ENCODE measurements at regions not wholly inside any gene's neighbourhood (a gene's known extent, or its start where the extent isn't known, plus 50 kb on each side); places are given as distances from the start of the nearest gene placed in this dataset.

GRCh38 chr1:4960336-4960735, 305.9 kb downstream of the AJAP1 start:
- Histone ChIP-seq H3K36me3 (ENCODE audit: insufficient read depth) (no peaks in the 10 kb centered on the region), H3K27ac (ENCODE audit: low read depth) (no peak overlapping the region), H3K4me1 (ENCODE audit: insufficient read depth) (no peaks in the 10 kb centered on the region), H4K20me1 (replicated peaks; ENCODE audit: insufficient read depth) (no peaks in the 10 kb centered on the region), H2AFZ (no peak overlapping the region), H3K79me2 (replicated peaks; ENCODE audit: insufficient read depth) (no peaks in the 10 kb centered on the region), H3K27me3 (ENCODE audit: insufficient read depth) (no peaks in the 10 kb centered on the region), H3K4me2 (no peak overlapping the region), H3K4me3 (no peak overlapping the region), H3F3A (replicated peaks; ENCODE audit: low read depth) (no peaks in the 10 kb centered on the region), H3K9me2 (ENCODE audit: insufficient read depth) (no peaks in the 10 kb centered on the region)
- Mint-ChIP-seq H3K4me3 (no peak overlapping the region), H3K36me3 (ENCODE audit: low read depth) (no peaks in the 10 kb centered on the region), H3K27ac (no peak overlapping the region), H3K9me3 (peaks cover 8% of the 10 kb centered on the region), H3K27me3 (ENCODE audit: insufficient read depth, low read depth, poor library complexity) (peaks cover 9% of the 10 kb centered on the region), H3K4me1 (peaks cover 14% of the 10 kb centered on the region)
- TF ChIP-seq CREB1 (CRISPR knock-in tag; IDR thresholded peaks at IDR 0.05; ENCODE audit: low read depth) = no peak
- no peak for TF ChIP-seq ZNF462 (CRISPR knock-in tag; IDR thresholded peaks at IDR 0.05)
- no peak for TF ChIP-seq ZNF331 (CRISPR knock-in tag; IDR thresholded peaks at IDR 0.05; ENCODE audit: low read depth)
- TF ChIP-seq POLR2AphosphoS5 (IDR thresholded peaks at IDR 0.05; ENCODE audit: low read depth) = no peak
- no peak for TF ChIP-seq STAT1 (IDR thresholded peaks at IDR 0.05; ENCODE audit: unreplicated experiment)
- TF ChIP-seq EZH2phosphoT487 (IDR thresholded peaks at IDR 0.05; ENCODE audit: unreplicated experiment) = no peak
- TF ChIP-seq JUNB (IDR thresholded peaks at IDR 0.05; ENCODE audit: unreplicated experiment) = no peak
- TF ChIP-seq, protein P1, sequence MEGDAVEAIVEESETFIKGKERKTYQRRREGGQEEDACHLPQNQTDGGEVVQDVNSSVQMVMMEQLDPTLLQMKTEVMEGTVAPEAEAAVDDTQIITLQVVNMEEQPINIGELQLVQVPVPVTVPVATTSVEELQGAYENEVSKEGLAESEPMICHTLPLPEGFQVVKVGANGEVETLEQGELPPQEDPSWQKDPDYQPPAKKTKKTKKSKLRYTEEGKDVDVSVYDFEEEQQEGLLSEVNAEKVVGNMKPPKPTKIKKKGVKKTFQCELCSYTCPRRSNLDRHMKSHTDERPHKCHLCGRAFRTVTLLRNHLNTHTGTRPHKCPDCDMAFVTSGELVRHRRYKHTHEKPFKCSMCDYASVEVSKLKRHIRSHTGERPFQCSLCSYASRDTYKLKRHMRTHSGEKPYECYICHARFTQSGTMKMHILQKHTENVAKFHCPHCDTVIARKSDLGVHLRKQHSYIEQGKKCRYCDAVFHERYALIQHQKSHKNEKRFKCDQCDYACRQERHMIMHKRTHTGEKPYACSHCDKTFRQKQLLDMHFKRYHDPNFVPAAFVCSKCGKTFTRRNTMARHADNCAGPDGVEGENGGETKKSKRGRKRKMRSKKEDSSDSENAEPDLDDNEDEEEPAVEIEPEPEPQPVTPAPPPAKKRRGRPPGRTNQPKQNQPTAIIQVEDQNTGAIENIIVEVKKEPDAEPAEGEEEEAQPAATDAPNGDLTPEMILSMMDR (conservative IDR thresholded peaks at IDR 0.05; ENCODE audit: low read depth in 2 of 2) = no peak
- no peak for TF ChIP-seq ZNF114 (CRISPR knock-in tag; IDR thresholded peaks at IDR 0.05)
- TF ChIP-seq NANOG (IDR thresholded peaks at IDR 0.05; ENCODE audit: borderline replicate concordance) = no peak
- TF ChIP-seq ETS1 (IDR thresholded peaks at IDR 0.05) = no peak
- TF ChIP-seq, protein P2, sequence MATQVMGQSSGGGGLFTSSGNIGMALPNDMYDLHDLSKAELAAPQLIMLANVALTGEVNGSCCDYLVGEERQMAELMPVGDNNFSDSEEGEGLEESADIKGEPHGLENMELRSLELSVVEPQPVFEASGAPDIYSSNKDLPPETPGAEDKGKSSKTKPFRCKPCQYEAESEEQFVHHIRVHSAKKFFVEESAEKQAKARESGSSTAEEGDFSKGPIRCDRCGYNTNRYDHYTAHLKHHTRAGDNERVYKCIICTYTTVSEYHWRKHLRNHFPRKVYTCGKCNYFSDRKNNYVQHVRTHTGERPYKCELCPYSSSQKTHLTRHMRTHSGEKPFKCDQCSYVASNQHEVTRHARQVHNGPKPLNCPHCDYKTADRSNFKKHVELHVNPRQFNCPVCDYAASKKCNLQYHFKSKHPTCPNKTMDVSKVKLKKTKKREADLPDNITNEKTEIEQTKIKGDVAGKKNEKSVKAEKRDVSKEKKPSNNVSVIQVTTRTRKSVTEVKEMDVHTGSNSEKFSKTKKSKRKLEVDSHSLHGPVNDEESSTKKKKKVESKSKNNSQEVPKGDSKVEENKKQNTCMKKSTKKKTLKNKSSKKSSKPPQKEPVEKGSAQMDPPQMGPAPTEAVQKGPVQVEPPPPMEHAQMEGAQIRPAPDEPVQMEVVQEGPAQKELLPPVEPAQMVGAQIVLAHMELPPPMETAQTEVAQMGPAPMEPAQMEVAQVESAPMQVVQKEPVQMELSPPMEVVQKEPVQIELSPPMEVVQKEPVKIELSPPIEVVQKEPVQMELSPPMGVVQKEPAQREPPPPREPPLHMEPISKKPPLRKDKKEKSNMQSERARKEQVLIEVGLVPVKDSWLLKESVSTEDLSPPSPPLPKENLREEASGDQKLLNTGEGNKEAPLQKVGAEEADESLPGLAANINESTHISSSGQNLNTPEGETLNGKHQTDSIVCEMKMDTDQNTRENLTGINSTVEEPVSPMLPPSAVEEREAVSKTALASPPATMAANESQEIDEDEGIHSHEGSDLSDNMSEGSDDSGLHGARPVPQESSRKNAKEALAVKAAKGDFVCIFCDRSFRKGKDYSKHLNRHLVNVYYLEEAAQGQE (IDR thresholded peaks at IDR 0.05; ENCODE audit: unreplicated experiment) = no peak
- no peak for TF ChIP-seq EZH2 (IDR thresholded peaks at IDR 0.05; ENCODE audit: low read depth, unreplicated experiment)
- ATAC-seq (no peak), DNase-seq (ENCODE audit: low spot score) (no peak)
